Stimulated activated CD4-positive, alpha-beta T cell treated with anti-CD3 and anti-CD28 coated beads, Interleukin-1b, Interleukin-23, amount 100 ng/mL, for 48 hours (primary cell): ENCODE measurements at regions not wholly inside any gene's neighbourhood (a gene's known extent, or its start where the extent isn't known, plus 50 kb on each side); places are given as distances from the start of the nearest gene placed in this dataset.
"Not testable (repeated sequence)": the region's sequence is repeated elsewhere in the genome, so short reads cannot be mapped to it uniquely, and the experiment has no call there.

Experiments used
- DNase-seq: peaks from one replicate; pipeline ENCODE4 v3.0.0-alpha.2; 2020

DNA sequence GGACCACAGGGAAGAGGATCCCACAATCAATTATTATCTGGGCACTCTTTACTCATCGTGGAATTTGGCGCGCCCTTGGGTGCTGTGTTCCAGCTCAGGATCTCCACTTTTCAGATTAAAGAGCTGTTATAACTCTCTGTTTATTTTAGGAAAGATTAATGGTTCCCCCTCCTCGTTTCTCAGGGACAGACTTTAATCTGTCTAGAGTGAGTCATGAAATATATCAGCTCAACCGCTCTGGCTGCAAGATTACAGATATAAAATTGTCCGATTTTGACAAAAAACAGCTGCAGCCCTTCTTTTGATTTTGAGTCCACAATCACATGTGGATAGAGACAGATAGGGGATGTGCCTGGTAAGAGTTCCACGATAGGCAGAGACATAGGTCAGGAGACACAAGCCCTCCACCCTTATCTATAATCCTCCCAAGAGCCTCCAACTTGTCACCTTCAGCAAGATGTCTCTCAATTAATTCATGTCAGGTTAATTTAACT lies 77.6 kb upstream of the ANKRD55 start:
- no peak for DNase-seq

DNA sequence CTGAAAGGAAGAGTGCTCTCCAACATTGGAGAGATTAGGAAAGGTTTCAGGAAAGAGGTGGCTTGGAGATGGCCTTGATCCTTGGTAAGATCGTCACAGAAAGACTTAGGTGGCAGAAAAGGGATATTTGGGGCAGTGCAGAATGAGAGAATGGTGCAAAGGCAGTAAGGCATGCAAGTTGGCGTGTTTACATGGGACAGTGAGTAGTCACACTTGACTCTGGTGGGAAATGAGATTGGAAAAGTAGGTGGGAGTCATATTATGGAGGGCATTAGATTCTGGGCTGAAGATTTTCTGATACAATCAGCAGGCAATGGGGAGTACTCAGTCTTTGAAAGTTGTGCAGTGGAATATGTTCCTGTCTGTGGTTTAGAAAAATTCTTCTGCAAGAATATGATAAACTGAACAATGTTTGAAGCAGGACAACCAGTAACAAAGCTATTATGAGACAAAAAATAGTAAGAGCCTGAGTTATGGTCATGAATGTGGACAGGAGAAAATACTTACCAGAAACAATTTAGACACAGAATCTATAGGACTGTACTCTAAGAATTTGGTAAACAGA lies 76.2 kb upstream of the ANKRD55 start:
- DNase-seq, result no peak

DNA sequence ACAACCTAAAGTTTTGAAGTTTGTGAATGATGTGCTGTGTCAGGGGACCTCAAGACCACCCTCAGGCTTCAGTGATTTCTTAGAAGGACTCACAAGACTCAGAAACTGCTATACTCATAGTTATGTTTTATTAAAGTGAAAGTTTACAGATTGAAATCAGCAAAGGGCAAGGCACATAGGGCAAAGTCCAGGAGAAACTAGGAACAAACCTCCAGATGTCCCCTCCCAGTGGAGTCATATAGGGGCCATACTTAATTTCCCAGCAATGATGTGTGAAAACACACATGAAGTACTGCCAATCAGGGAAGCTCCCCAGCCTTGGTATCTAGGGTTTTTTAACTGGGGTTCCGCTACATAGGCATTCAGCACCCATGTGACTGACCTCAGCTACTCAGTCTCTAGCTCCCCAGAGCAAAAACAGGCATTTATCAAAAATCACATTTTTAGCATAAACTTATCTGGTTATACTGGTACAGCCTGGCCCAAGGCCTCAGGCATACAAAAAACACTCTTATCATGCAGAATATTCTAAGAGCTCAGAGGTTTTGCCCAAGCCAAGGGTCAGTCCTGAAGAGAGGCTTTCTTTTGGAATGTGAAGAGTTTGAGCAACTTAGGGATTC lies 74.7 kb upstream of the ANKRD55 start:
- DNase-seq, result no peak

- DNase-seq, result no peak
Observed at GRCh38 chr5:56306433-56307150, 73.5 kb upstream of the ANKRD55 start.

DNA sequence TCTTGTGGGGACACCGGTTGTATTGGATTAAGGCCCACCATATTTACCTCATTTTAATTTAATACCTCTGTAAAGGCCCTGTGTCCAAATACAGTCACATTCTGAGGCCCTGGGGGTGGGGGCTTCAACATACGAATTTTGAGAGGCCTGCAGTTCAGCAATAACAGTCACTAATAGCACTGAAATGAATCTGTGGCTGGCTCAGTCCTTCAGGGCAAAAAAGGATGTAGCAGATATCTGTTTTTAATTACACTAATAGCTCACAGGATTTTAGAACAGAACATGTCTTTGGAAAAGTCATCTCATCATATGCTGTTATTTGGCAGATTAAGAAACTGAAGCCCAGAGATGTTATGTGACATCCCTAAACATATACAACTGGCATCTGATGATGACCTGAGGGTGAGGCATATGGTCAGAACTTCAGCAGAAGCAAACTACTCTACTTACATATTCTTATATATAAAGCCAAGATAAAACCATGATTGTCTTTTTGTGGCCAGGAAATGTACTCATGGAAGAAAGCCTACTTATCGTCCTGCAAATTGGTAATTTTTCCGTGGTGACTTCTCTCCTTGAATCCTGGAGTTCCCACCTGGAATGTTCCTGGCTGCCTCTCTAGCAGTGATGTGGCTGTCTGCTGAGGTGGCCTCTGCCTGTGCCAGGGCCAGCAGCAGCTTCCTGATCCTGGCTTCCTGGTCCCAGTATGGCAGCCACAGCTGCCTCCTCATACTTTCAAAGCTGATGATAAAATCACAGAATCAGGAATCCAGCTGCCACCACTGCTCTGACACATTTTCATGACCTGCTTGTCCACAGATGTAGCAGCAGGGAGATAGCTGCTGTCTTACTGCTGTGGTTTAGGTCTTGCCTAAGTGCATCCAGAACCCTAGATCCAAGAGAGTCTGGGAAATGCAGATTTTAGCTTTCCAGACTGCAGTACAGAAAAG lies 72.1 kb upstream of the ANKRD55 start:
- no peak for DNase-seq

DNA sequence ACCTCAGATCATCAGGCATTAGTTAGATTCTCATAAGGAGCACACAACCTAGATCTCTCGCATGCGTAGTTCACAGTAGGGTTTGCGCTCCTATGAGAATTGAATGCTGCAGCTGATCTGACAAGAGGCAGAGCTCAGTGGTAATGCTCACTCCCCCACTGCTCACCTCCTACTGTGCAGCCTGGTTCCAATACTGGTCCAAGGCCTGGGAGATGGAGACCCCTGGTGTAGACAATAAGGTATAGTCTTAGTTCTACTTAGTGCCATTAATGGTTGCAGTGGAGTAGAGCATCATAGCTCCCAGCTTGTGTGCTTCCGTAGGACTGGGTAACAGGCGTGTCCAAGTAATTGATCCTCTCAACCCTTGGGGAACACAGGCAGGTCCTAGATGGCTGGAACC lies 70.4 kb upstream of the ANKRD55 start:
- DNase-seq, result no peak

DNA sequence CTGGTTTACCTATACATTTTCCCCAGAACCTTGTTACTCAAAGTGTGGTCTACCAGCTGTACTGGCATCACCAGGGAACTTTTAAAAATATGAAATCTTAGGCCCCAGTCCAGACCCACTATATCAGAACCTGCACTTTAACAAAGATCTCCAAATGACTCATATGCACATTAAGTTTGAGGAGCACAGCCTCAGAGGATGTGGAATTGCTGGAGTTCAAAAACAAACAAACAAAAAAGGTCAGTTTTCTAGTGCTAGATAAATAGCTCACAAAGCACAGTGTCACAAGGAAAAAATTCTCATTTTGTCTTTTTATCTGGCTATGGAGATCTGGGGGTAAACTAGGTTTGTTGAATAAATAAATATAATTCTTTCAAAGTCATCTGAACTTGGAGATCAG lies 68.9 kb upstream of the ANKRD55 start:
- DNase-seq, result no peak

DNA sequence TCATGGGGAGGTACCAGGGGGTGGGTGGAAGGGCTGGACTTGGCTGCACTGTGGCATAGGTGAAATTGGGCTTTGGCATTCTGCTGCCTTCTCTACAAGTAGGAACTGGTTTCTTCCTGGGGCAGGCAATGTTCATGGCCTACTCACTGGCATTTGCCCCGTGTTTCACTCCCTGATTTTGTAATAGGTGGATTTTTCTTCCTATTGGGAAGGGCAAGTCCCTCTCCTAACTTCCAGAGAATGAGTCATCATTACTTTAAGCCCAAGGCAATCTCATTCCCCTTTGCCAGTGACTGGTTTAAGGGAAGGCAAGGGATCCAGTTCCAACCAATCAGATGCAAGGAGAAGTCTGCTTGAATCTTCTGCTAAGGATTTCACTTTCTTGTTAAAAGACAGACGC lies 67.9 kb upstream of the ANKRD55 start:
- no peak for DNase-seq

DNA sequence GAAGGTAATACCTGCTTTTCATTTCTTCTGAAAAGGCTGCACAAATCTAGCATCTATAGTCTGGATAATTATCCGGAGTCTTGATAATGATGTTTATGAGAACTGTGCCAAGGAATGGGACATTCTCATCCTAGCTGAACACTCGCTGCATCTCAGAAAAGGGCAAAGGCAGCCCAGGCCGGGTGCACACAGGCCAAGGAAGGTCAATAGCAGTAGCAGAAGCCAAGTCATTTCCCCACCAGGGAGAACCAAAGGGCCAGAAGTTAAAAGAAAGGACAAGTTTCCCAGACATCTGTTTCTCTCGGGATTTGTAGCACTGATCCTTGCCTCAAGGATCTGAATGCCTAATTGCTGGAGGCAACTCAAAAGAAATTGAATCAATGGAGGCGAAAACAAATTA lies 66.1 kb upstream of the ANKRD55 start:
- DNase-seq, result no peak

GRCh38 chr5:56298336-56299090 lies 65.4 kb upstream of the ANKRD55 start:
- no peak for DNase-seq

DNA sequence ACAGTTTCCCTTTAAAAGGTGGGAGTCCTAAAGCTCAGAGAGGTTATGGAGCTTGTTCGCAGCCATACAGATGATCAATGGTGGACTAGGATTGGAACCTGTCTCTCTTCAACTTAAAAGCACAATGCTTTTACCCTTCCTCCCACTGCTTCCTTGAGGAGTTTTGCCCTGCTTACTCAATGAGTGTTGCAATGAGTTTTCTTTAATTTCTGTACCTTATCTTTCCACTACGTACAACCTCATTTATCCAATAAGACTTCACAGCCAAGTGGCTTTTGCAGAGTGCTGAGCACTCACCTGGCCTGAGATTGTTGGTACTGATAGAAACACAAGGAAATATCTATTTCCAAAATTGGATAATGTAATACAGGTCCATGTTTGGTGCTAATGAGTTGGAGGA lies 64.7 kb upstream of the ANKRD55 start:
- DNase-seq, result no peak

DNA sequence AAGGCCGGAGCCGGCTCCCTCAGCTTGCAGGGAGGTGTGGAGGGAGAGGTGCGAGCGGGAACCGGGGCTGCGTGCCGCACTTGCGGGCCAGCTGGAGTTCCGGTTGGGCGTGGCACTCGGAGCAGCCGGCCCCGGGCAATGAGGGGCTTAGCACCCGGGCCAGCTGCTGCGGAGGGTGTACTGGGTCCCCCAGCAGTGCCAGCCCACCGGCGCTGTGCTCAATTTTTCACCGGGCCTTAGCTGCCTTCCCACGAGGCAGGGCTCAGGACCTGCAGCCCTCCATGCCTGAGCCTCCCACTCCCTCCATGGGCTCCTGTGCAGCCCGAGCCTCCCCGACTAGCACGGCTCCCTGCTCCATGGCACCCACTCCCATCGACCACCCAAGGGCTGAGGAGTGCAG lies 62.2 kb upstream of the ANKRD55 start:
- not testable (repeated sequence) for DNase-seq

- DNase-seq, result no peak
Observed at GRCh38 chr5:56294354-56294753, 61.2 kb upstream of the ANKRD55 start.

DNA sequence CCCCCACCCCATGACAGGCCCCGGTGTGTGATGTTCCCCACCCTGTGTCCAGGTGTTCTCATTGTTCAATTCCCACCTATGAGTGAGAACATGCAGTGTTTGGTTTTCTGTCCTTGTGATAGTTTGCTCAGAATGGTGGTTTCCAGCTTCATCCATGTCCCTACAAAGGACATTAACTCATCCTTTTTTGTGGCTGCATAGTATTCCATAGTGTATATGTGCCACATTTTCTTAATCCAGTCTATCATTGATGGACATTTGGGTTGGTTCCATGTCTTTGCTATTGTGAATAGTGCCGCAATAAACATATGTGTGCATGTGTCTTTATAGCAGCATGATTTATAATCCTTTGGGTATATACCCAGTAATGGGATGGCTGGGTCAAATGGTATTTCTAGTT lies 59.7 kb upstream of the ANKRD55 start:
- DNase-seq, result not testable (repeated sequence)

- DNase-seq, result no peak
Observed at GRCh38 chr5:56291661-56292374, 58.7 kb upstream of the ANKRD55 start.

GRCh38 chr5:56291079-56291643 lies 58.0 kb upstream of the ANKRD55 start:
- no peak for DNase-seq

GRCh38 chr5:56290378-56291078 lies 57.4 kb upstream of the ANKRD55 start:
- no peak for DNase-seq

DNA sequence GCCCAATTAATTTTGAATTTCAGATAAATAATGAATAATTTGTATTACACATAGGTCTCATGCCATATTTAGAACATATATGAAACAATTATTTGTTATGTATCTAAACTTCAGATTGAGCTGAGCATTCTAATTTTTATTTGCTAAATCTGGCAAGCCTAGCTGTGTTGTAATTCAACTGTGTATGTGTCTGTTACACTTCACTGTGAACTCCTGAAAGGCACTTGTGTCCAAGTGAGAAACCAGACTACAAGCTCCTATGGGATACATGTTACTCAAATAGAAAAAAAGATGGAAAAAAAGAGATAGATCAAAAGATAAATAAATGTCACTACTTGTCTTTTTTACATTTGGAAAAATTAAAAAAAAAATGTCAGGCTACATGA lies 56.5 kb upstream of the ANKRD55 start:
- no peak for DNase-seq

DNA sequence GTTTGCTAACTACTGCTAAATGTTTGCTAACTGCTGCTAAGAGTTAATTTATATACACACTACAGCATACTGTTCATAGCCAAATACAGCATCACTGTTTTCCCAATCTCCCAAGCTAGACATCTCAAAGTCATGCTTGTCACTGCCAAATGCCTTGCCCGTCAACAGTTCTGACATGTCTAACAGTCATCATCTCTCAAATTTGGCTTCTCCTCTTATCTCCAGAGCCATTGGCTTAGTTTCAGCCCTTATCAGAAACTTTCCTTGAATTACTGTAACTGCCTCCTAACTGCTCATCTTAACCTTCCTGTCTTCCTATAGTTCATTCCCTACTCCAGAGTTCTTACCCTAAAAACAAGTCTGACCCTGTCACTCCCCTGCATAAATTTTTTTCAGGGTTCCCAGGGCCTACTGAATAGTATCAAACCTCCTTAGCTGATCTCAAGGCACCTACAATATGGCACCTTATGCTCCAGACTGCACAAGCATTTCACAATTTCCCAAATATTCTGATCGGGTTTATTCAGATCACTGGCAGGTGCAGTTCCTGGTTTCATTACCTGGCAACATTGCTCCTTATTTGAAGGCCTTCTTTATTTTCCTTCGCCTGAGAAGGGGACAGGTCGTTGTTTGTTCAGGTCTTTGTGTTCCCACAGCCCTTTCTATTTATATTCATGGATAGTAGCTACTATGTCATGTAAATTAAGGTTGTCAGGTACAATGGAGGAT lies 55.9 kb upstream of the ANKRD55 start:
- no peak for DNase-seq
